ENCODE measurements at regions not wholly inside any gene's neighbourhood (a gene's known extent, or its start where the extent isn't known, plus 50 kb on each side); places are given as distances from the start of the nearest gene placed in this dataset.

GRCh38 chrX:22325096-22325495 lies 52.4 kb downstream of the CBLL2 start:
- DNase-seq (ENCODE audit: low read depth): peak; percentile 61

- no peak for DNase-seq (ENCODE audit: low read depth)
Observed at GRCh38 chrX:22329783-22330182, 57.1 kb downstream of the CBLL2 start.

- peak; percentile 29 for DNase-seq (ENCODE audit: low read depth)
Observed at GRCh38 chrX:22338740-22339139, 66.0 kb downstream of the CBLL2 start.

GRCh38 chrX:22339459-22339858 lies 66.7 kb downstream of the CBLL2 start:
- no peak for DNase-seq (ENCODE audit: low read depth)

- peak; percentile 24 for DNase-seq (ENCODE audit: low read depth)
Observed at GRCh38 chrX:22340022-22340616, 67.4 kb downstream of the CBLL2 start.

- DNase-seq (ENCODE audit: low read depth): no peak
Observed at GRCh38 chrX:22343192-22343591, 70.5 kb downstream of the CBLL2 start.

GRCh38 chrX:22345884-22346283 lies 73.2 kb downstream of the CBLL2 start:
- DNase-seq (ENCODE audit: low read depth): peak; percentile 17

GRCh38 chrX:22347491-22347890 lies 74.8 kb downstream of the CBLL2 start:
- DNase-seq (ENCODE audit: low read depth): no peak

- no peak for DNase-seq (ENCODE audit: low read depth)
Observed at GRCh38 chrX:22349116-22349515, 76.4 kb downstream of the CBLL2 start.

GRCh38 chrX:22351076-22351475 lies 78.4 kb downstream of the CBLL2 start:
- no peak for DNase-seq (ENCODE audit: low read depth)

GRCh38 chrX:22351966-22352365 lies 79.3 kb downstream of the CBLL2 start:
- DNase-seq (ENCODE audit: low read depth): no peak

GRCh38 chrX:22357621-22358020 lies 84.9 kb downstream of the CBLL2 start:
- peak; percentile 51 for DNase-seq (ENCODE audit: low read depth)

- DNase-seq (ENCODE audit: low read depth): no peak
Observed at GRCh38 chrX:22360129-22360528, 87.4 kb downstream of the CBLL2 start.

- peak; percentile 80 for DNase-seq (ENCODE audit: low read depth)
Observed at GRCh38 chrX:22365460-22365859, 92.7 kb downstream of the CBLL2 start.

GRCh38 chrX:22366166-22366702 lies 93.5 kb downstream of the CBLL2 start:
- peak; percentile 54 for DNase-seq (ENCODE audit: low read depth)

- no peak for DNase-seq (ENCODE audit: low read depth)
Observed at GRCh38 chrX:22366906-22367305, 94.2 kb downstream of the CBLL2 start.

GRCh38 chrX:22373094-22373493 lies 100.4 kb downstream of the CBLL2 start:
- DNase-seq (ENCODE audit: low read depth): no peak

GRCh38 chrX:22373766-22374165 lies 101.1 kb downstream of the CBLL2 start:
- DNase-seq (ENCODE audit: low read depth): no peak

- no peak for DNase-seq (ENCODE audit: low read depth)
Observed at GRCh38 chrX:22376369-22376768, 103.7 kb downstream of the CBLL2 start.

- peak; percentile 52 for DNase-seq (ENCODE audit: low read depth)
Observed at GRCh38 chrX:22378296-22378695, 105.6 kb downstream of the CBLL2 start.

GRCh38 chrX:22383988-22384387 lies 111.3 kb downstream of the CBLL2 start:
- no peak for DNase-seq (ENCODE audit: low read depth)

GRCh38 chrX:22389556-22390179 lies 117.0 kb downstream of the CBLL2 start:
- DNase-seq (ENCODE audit: low read depth): peak; percentile 85

- no peak for DNase-seq (ENCODE audit: low read depth)
Observed at GRCh38 chrX:22392133-22392948, 119.6 kb downstream of the CBLL2 start.

Data from iris pigment epithelial cell (primary cell).